ENCODE measurements at regions not wholly inside any gene's neighbourhood (a gene's known extent, or its start where the extent isn't known, plus 50 kb on each side); places are given as distances from the start of the nearest gene placed in this dataset.

GRCh38 chr18:59959606-59960005, 59.8 kb downstream of the PMAIP1 start:
- TF ChIP-seq CTCF (conservative IDR thresholded peaks at IDR 0.05; ENCODE audit: low read length) = no peak
- TF ChIP-seq EZH2phosphoT487 (IDR thresholded peaks at IDR 0.05; ENCODE audit: borderline replicate concordance) = no peak
- Histone ChIP-seq H3K4me1 (ENCODE audit: insufficient read depth, low read length, poor library complexity, severe bottlenecking) (peaks cover 35% of the 10 kb centered on the region), H3K9me2 (replicated peaks; ENCODE audit: low read depth, low read length) (no peaks in the 10 kb centered on the region), H3K4me3 (ENCODE audit: low read length, poor library complexity, severe bottlenecking) (no peak overlapping the region), H3K4me2 (ENCODE audit: low read depth, low read length, poor library complexity, severe bottlenecking) (peak overlapping the region; percentile 3), H3K27me3 (ENCODE audit: insufficient read depth, low read length, poor library complexity, severe bottlenecking) (no peaks in the 10 kb centered on the region), H3F3A (ENCODE audit: low read depth) (0 out of 2 replicates have a peak, but pooled peaks cover 4% of the 10 kb centered on the region), H2AFZ (ENCODE audit: low read length) (0 out of 2 replicates have a peak overlapping the region, but pooled peaks have one; percentile 9), H3K36me3 (ENCODE audit: insufficient read depth, low read length) (no peaks in the 10 kb centered on the region), H4K20me1 (ENCODE audit: insufficient read depth, low read length, poor library complexity, severe bottlenecking) (no peaks in the 10 kb centered on the region), H3K9me3 (ENCODE audit: insufficient read depth, low read depth, low read length) (no peaks in the 10 kb centered on the region), H3K79me2 (ENCODE audit: insufficient read depth, low read length) (no peaks in the 10 kb centered on the region), H3K9ac (ENCODE audit: low read depth, low read length, poor library complexity, severe bottlenecking) (no peak overlapping the region)

GRCh38 chr18:59959073-59959472, 59.3 kb downstream of the PMAIP1 start:
- H3K9me3 ChIP-seq (ENCODE audit: insufficient read depth, low read depth, low read length) = no peaks in the 10 kb centered on the region
- peak overlapping the region; percentile 50 for H3K9ac ChIP-seq (ENCODE audit: low read depth, low read length, poor library complexity, severe bottlenecking)
- TF ChIP-seq EZH2phosphoT487 (IDR thresholded peaks at IDR 0.05; ENCODE audit: borderline replicate concordance) (no peak), CTCF (conservative IDR thresholded peaks at IDR 0.05; ENCODE audit: low read length) (no peak)
- no peaks in the 10 kb centered on the region for H3K36me3 ChIP-seq (ENCODE audit: insufficient read depth, low read length)
- no peaks in the 10 kb centered on the region for H3K79me2 ChIP-seq (ENCODE audit: insufficient read depth, low read length)
- H3K4me3 ChIP-seq (ENCODE audit: low read length, poor library complexity, severe bottlenecking) = no peak overlapping the region
- H3K4me1 ChIP-seq (ENCODE audit: insufficient read depth, low read length, poor library complexity, severe bottlenecking) = peaks cover 41% of the 10 kb centered on the region
- 0 out of 2 replicates have a peak, but pooled peaks cover 4% of the 10 kb centered on the region for H3F3A ChIP-seq (ENCODE audit: low read depth)
- no peaks in the 10 kb centered on the region for H3K27me3 ChIP-seq (ENCODE audit: insufficient read depth, low read length, poor library complexity, severe bottlenecking)
- no peak overlapping the region for H2AFZ ChIP-seq (ENCODE audit: low read length)
- H3K9me2 ChIP-seq (replicated peaks; ENCODE audit: low read depth, low read length) = no peaks in the 10 kb centered on the region
- no peaks in the 10 kb centered on the region for H4K20me1 ChIP-seq (ENCODE audit: insufficient read depth, low read length, poor library complexity, severe bottlenecking)
- peak overlapping the region; percentile 3 for H3K4me2 ChIP-seq (ENCODE audit: low read depth, low read length, poor library complexity, severe bottlenecking)

GRCh38 chr18:59957957-59958356, 58.2 kb downstream of the PMAIP1 start:
- no peaks in the 10 kb centered on the region for H3K9me3 ChIP-seq (ENCODE audit: insufficient read depth, low read depth, low read length)
- no peaks in the 10 kb centered on the region for H4K20me1 ChIP-seq (ENCODE audit: insufficient read depth, low read length, poor library complexity, severe bottlenecking)
- H3K27me3 ChIP-seq (ENCODE audit: insufficient read depth, low read length, poor library complexity, severe bottlenecking) = no peaks in the 10 kb centered on the region
- H3K36me3 ChIP-seq (ENCODE audit: insufficient read depth, low read length) = no peaks in the 10 kb centered on the region
- TF ChIP-seq EZH2phosphoT487 (IDR thresholded peaks at IDR 0.05; ENCODE audit: borderline replicate concordance) (no peak), CTCF (conservative IDR thresholded peaks at IDR 0.05; ENCODE audit: low read length) (no peak)
- peaks cover 51% of the 10 kb centered on the region for H3K4me1 ChIP-seq (ENCODE audit: insufficient read depth, low read length, poor library complexity, severe bottlenecking)
- H3K4me3 ChIP-seq (ENCODE audit: low read length, poor library complexity, severe bottlenecking) = peak overlapping the region; percentile 50
- H3K79me2 ChIP-seq (ENCODE audit: insufficient read depth, low read length) = no peaks in the 10 kb centered on the region
- peak overlapping the region; percentile 63 for H2AFZ ChIP-seq (ENCODE audit: low read length)
- H3K9me2 ChIP-seq (replicated peaks; ENCODE audit: low read depth, low read length) = no peaks in the 10 kb centered on the region
- H3K4me2 ChIP-seq (ENCODE audit: low read depth, low read length, poor library complexity, severe bottlenecking) = peak overlapping the region; percentile 74
- peak overlapping the region; percentile 55 for H3K9ac ChIP-seq (ENCODE audit: low read depth, low read length, poor library complexity, severe bottlenecking)
- H3F3A ChIP-seq (ENCODE audit: low read depth) = 0 out of 2 replicates have a peak, but pooled peaks cover 4% of the 10 kb centered on the region

All from Loucy (cell line).